22Rv1 (cell line): ENCODE measurements at regions not wholly inside any gene's neighbourhood (a gene's known extent, or its start where the extent isn't known, plus 50 kb on each side); places are given as distances from the start of the nearest gene placed in this dataset.

Experiments used
- CTCF ChIP-seq: fragments of 450-650 bp; IDR thresholded peaks from 2 replicates; pipeline ENCODE4 v1.5.1; 2017; ENCODE audit warnings: mild to moderate bottlenecking
- ZFX ChIP-seq: fragments of 450-650 bp; IDR thresholded peaks from 2 replicates; pipeline ENCODE4 v1.6.1; 2017; ENCODE audit warnings: antibody characterized with exemption, borderline replicate concordance

GRCh38 chr6:170023620-170024521 lies 267.0 kb downstream of the DLL1 start:
- no peak for TF ChIP-seq CTCF
- TF ChIP-seq ZFX: no peak
